Fibroblast of the aortic adventitia (primary cell): ENCODE measurements at regions not wholly inside any gene's neighbourhood (a gene's known extent, or its start where the extent isn't known, plus 50 kb on each side); places are given as distances from the start of the nearest gene placed in this dataset.

ENCODE experiments used
- DNase-seq: peaks from one replicate; pipeline ENCODE4 v3.0.0-alpha.2; 2010; ENCODE audit warnings: low read depth
- H3K4me3 ChIP-seq: 2 replicates; pipeline ENCODE4 v1.5.1; 2011; ENCODE audit warnings: low read depth, mild to moderate bottlenecking, control low read depth, low read length, moderate library complexity
- TF ChIP-seq, protein P1 (sequence below): IDR thresholded peaks from 2 replicates; pipeline ENCODE4 v1.5.1; 2011; ENCODE audit warnings: mild to moderate bottlenecking, low read length, control low read depth, inconsistent platforms; ENCODE audit not compliant: insufficient read depth

DNA sequence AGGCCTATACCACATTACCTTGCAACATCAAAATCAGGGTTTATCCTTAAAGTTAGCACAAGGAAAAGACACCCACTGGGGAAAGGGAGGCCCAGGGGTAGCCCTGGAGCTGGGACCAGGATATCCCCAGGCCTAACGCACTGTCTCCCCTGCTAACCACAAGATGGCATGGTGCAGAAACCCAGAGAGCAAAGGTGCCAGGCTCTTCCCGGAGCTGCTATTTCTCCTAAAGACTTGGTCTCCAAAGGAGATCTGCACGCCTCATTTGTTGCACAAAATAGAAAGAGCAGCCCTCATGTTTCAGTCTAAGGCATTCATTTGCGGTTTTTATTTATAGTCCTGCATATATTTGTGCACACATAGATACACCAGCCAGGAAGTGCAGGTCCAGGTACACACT lies 408.6 kb downstream of the SOX9 start:
- H3K4me3 ChIP-seq = no peak overlapping the region
- no peak for DNase-seq
- TF ChIP-seq, protein P1, sequence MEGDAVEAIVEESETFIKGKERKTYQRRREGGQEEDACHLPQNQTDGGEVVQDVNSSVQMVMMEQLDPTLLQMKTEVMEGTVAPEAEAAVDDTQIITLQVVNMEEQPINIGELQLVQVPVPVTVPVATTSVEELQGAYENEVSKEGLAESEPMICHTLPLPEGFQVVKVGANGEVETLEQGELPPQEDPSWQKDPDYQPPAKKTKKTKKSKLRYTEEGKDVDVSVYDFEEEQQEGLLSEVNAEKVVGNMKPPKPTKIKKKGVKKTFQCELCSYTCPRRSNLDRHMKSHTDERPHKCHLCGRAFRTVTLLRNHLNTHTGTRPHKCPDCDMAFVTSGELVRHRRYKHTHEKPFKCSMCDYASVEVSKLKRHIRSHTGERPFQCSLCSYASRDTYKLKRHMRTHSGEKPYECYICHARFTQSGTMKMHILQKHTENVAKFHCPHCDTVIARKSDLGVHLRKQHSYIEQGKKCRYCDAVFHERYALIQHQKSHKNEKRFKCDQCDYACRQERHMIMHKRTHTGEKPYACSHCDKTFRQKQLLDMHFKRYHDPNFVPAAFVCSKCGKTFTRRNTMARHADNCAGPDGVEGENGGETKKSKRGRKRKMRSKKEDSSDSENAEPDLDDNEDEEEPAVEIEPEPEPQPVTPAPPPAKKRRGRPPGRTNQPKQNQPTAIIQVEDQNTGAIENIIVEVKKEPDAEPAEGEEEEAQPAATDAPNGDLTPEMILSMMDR = no peak

DNA sequence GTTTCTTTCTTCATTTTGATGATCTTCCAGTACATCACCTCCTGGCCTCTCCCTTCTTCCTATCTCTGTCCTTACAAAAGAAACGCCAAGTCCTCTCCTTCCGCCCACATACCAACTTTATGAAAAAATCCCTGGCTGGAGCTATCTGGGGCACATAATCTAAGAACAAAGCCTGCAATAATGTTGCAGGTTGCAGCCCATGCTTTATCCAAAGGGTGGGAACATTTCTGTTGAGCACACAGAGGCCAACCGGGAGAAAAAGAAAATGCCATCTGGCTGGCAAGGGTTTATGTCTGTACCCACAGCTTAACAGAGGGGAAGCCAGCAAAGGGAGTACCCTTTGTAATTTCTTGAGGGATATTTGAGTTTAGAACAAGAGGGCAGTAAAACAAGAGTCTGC lies 409.6 kb downstream of the SOX9 start:
- DNase-seq = no peak
- TF ChIP-seq, protein P1 = no peak
- no peak overlapping the region for H3K4me3 ChIP-seq

DNA sequence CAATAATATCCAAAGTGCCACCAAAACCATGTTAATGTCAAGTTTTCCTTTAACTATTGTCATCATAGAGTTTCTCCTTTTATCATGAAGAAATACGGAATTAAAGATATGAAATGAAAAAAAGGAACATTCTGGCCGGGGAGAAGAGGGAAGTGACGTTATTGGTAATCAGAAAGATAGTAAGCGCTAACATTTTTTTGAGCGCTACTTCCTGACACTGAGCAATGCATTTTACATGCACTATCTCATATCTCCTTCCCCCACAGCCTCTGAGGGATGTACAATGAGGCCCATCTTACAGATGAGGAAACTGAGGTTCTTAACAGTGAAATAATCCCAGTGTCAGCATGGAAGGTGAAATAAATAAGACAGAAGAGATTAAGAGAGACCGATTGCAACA lies 410.9 kb downstream of the SOX9 start:
- TF ChIP-seq, protein P1 = no peak
- H3K4me3 ChIP-seq = no peak overlapping the region

DNA sequence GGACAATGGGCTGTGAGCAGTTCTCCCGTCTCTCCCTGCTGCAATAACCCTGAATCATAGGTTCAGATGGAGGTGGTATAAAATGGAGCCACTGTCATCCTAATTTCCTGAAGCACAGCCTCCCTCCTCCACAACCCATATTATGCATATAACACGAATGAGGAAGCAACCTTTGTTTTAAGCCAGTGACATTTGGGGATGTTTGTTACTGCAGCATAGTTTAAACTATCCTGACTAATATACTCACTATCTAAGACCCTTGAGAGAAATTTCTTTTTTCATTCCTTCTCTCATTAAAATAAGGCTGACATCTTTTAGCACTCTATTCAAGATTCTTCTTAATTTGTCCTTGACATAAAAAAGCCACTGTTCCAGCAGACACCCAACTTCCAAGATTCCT lies 413.4 kb downstream of the SOX9 start:
- no peak overlapping the region for H3K4me3 ChIP-seq
- no peak for DNase-seq
- TF ChIP-seq, protein P1 = no peak

More for the DNA sequence above, 410.9 kb downstream of the SOX9 start:
- no peak for DNase-seq

DNA sequence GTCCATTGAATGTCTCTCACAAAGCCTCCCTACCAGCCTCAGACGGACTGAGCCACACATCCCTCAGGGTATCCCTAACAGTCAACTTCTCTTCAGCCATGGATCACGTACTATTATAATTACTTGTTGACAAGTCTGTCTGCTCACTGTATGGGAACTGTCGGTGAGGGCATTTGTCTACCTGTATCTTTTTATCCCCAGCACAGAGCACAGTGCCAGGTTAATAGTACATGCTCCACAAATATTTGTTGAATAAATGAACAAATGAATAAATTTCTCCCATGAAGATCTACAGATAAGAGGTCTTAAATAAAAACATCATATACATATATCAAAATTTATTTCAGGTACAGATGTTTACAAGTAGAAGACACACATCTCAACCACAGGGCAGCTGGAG lies 414.0 kb downstream of the SOX9 start:
- no peak overlapping the region for H3K4me3 ChIP-seq
- DNase-seq = no peak
- TF ChIP-seq, protein P1 = no peak

DNA sequence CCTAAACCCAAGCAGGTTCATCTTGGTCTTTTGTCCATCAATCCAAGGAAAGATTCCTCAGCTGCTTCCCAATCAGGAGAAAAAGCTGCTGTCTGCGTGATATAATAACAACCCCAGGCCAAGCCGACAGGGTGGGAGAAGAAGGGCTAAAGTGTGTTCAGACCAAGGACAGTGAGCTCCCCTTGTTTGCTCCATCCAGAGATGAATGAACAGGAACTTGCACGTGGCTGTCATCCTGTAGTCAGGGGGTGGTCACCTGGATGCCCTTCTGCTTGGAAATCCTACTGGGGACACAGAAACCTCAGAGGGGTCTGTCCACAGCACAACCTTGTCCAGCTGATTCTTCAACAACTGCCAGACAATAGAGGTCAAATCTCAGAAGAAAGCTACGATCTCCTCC lies 414.5 kb downstream of the SOX9 start:
- no peak overlapping the region for H3K4me3 ChIP-seq
- no peak for DNase-seq
- TF ChIP-seq, protein P1 = no peak

DNA sequence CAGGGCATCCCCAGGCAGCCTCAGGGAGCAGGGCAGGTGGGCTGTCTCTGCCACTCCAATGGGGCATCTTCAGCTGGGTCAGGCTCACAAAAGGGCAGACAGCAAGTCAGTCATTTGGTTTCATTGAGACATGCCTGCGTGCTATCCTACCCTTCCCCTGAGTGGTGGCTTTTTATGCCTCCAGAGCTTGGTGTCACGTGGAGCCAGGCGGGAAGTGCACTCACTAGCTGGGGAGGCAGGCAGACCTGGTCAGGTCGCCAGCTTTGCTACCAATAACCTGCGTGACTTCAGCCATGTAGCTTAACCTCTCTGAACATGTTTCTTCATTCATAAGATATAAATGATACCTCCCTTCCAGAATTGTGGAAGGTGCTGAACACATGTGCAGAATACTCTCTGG lies 415.0 kb downstream of the SOX9 start:
- H3K4me3 ChIP-seq = no peak overlapping the region
- TF ChIP-seq, protein P1 = no peak
- no peak for DNase-seq
